Caco-2 (cell line): ENCODE measurements at regions not wholly inside any gene's neighbourhood (a gene's known extent, or its start where the extent isn't known, plus 50 kb on each side); places are given as distances from the start of the nearest gene placed in this dataset.
"Not testable (repeated sequence)": the region's sequence is repeated elsewhere in the genome, so short reads cannot be mapped to it uniquely, and the experiment has no call there.

Experiments used
- BruUV-seq: library from RNA; stranded (reverse); fragments of 400-500 nt; replicated peaks from 2 replicates; lab custom pipeline; 2021; lab: Mats Ljungman, UMichigan
- CTCF ChIA-PET: fragments of 300-600 bp; sonication (Branson Sonifier 250); formaldehyde crosslinking; loops from one replicate; lab custom pipeline; 2022; ENCODE audit warnings: antibody characterized with exemption; lab: Charles Lee
- POLR2A ChIA-PET: fragments of 300-600 bp; sonication (Branson Sonifier 250); formaldehyde crosslinking; loops from one replicate; lab custom pipeline; 2022; ENCODE audit warnings: antibody characterized with exemption; lab: Charles Lee
- DNase-seq, 2 experiments: peaks; one replicate each; pipeline versions ENCODE4 v3.0.0 to v3.0.0-alpha.2; 2020 to 2022
- H3K27me3 ChIP-seq: replicated peaks from 2 replicates; pipeline ENCODE4 v1.6.0; 2011; ENCODE audit warnings: low read length; ENCODE audit not compliant: control insufficient read depth, insufficient read depth
- H3K36me3 ChIP-seq: 2 replicates; pipeline ENCODE4 v1.5.1; 2011; ENCODE audit warnings: low read length; ENCODE audit not compliant: control insufficient read depth, insufficient read depth
- H3K4me1 ChIP-seq: fragments of 250-450 bp; sonication (Bioruptor Pico); 2 replicates; pipeline ENCODE4 v1.5.1; 2020; ENCODE audit warnings: mild to moderate bottlenecking
- H3K4me3 ChIP-seq: 2 replicates; pipeline ENCODE4 v1.5.1; 2011; ENCODE audit warnings: low read depth, mild to moderate bottlenecking, control low read depth, low read length
- H3K9me3 ChIP-seq: fragments of 250-450 bp; sonication (Bioruptor Pico); 2 replicates; pipeline ENCODE4 v1.5.1; 2020; ENCODE audit warnings: mild to moderate bottlenecking, moderate library complexity
- H3K27ac Mint-ChIP-seq: one replicate; pipeline ENCODE4 v1.8.0; 2022; ENCODE audit warnings: mixed read lengths; ENCODE audit not compliant: unreplicated experiment
- H3K27me3 Mint-ChIP-seq: one replicate; pipeline ENCODE4 v1.8.0; 2022; ENCODE audit warnings: mixed read lengths; ENCODE audit not compliant: insufficient read depth, unreplicated experiment
- H3K36me3 Mint-ChIP-seq: one replicate; pipeline ENCODE4 v1.8.0; 2022; ENCODE audit warnings: mild to moderate bottlenecking, mixed read lengths; ENCODE audit not compliant: insufficient read depth, unreplicated experiment
- H3K4me1 Mint-ChIP-seq: one replicate; pipeline ENCODE4 v1.8.0; 2022; ENCODE audit warnings: low read depth, mixed read lengths; ENCODE audit not compliant: unreplicated experiment
- H3K4me3 Mint-ChIP-seq: one replicate; pipeline ENCODE4 v1.8.0; 2022; ENCODE audit warnings: mild to moderate bottlenecking, moderate library complexity, mixed read lengths; ENCODE audit not compliant: unreplicated experiment
- H3K9me3 Mint-ChIP-seq: one replicate; pipeline ENCODE4 v1.8.0; 2022; ENCODE audit warnings: mixed read lengths; ENCODE audit not compliant: unreplicated experiment
- intact Hi-C: fragments of 100-400 bp; cut with micrococcal nuclease; formaldehyde crosslinking; loops from one replicate; pipeline ENCODE4 v1.10.0; 2022; ENCODE audit not compliant: unreplicated experiment
- TF ChIP-seq, protein P1 (sequence below), 2 experiments: fragments of 200-600 bp in 1 of 2; IDR thresholded peaks; 1 replicate in 1 of 2; 2 replicates in 1 of 2; pipeline versions ENCODE4 v1.5.1 to v1.8.0; 2011 to 2022; ENCODE audit warnings: antibody characterized with exemption in 1 of 2, control low read depth in 1 of 2, inconsistent platforms in 1 of 2, low read depth in 1 of 2, low read length in 1 of 2, mild to moderate bottlenecking in 1 of 2, moderate library complexity in 1 of 2; ENCODE audit not compliant: insufficient read depth in 1 of 2, severe bottlenecking in 1 of 2, unreplicated experiment in 1 of 2

DNA sequence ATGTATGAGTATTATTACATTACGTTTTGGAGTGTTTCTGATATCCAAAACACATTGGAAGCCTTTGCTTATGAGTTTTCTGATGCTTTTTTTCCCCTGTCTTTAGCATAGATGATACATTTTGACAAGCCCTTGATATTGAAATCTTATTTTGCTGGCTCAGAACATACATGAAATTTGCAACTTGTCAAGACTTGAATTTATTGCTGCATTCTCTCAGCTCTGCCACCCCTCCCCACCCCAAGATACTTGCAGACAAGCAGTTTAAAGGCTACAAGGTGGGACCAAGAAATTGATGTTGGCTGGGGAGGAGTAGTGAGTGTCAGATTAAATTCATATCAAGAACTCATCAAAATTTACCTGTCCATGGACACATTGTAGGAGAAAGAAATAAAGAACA is 160.2 kb downstream of the GJA1 start:
- Mint-ChIP-seq H3K4me3 (no peak overlapping the region), H3K27me3 (no peaks in the 10 kb centered on the region), H3K4me1 (no peaks in the 10 kb centered on the region), H3K27ac (no peak overlapping the region), H3K36me3 (no peaks in the 10 kb centered on the region), H3K9me3 (no peaks in the 10 kb centered on the region)
- no TSS peak for BruUV-seq
- TF ChIP-seq, protein P1, sequence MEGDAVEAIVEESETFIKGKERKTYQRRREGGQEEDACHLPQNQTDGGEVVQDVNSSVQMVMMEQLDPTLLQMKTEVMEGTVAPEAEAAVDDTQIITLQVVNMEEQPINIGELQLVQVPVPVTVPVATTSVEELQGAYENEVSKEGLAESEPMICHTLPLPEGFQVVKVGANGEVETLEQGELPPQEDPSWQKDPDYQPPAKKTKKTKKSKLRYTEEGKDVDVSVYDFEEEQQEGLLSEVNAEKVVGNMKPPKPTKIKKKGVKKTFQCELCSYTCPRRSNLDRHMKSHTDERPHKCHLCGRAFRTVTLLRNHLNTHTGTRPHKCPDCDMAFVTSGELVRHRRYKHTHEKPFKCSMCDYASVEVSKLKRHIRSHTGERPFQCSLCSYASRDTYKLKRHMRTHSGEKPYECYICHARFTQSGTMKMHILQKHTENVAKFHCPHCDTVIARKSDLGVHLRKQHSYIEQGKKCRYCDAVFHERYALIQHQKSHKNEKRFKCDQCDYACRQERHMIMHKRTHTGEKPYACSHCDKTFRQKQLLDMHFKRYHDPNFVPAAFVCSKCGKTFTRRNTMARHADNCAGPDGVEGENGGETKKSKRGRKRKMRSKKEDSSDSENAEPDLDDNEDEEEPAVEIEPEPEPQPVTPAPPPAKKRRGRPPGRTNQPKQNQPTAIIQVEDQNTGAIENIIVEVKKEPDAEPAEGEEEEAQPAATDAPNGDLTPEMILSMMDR (IDR thresholded peaks at IDR 0.05; ENCODE audit: insufficient read depth in 1 of 2, low read depth in 1 of 2, low read length in 1 of 2, severe bottlenecking in 1 of 2, unreplicated experiment in 1 of 2): no peak
- H3K4me1 ChIP-seq: no peaks in the 10 kb centered on the region
- H3K4me3 ChIP-seq: no peak overlapping the region
- no peaks in the 10 kb centered on the region for H3K27me3 ChIP-seq
- no peaks in the 10 kb centered on the region for H3K36me3 ChIP-seq
- ChIA-PET POLR2A (no interaction called here), CTCF (no interaction called here)
- no peak for DNase-seq
- intact Hi-C loops: no loop called here
- no peaks in the 10 kb centered on the region for H3K9me3 ChIP-seq

DNA sequence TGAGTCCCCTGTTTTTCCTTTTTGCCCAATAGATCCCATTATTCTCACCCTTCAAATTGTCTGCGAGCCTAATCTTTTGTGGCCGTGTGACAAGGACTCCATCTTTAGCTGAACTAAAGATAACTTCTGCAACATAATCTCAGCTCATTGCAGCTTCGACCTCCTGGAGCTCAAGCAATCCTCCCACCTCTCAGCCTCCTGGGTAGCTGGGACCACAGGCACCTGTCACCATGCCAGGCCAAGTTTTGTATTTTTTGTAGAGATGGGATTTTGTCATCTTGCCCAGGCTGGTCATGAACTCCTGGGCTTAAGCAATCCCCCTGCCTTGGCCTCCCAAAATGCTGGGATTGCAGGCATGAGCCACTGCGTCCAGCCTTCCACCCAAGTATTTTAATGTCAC is 161.0 kb downstream of the GJA1 start:
- Histone ChIP-seq H3K36me3 (no peaks in the 10 kb centered on the region), H3K27me3 (no peaks in the 10 kb centered on the region), H3K9me3 (no peaks in the 10 kb centered on the region), H3K4me1 (no peaks in the 10 kb centered on the region), H3K4me3 (no peak overlapping the region)
- no peaks in the 10 kb centered on the region for H3K36me3 Mint-ChIP-seq
- H3K4me3 Mint-ChIP-seq: no peak overlapping the region
- no peaks in the 10 kb centered on the region for H3K9me3 Mint-ChIP-seq
- ChIA-PET POLR2A (interaction anchor here (0.7 kb wide), 1 partner anchor 252 kb away, joined by 5 read pairs; no protein-coding TSS in a partner anchor), CTCF (no interaction called here)
- no peak overlapping the region for H3K27ac Mint-ChIP-seq
- H3K4me1 Mint-ChIP-seq: no peaks in the 10 kb centered on the region
- no peaks in the 10 kb centered on the region for H3K27me3 Mint-ChIP-seq
- TF ChIP-seq, protein P1 (IDR thresholded peaks at IDR 0.05; ENCODE audit: insufficient read depth in 1 of 2, low read depth in 1 of 2, low read length in 1 of 2, severe bottlenecking in 1 of 2, unreplicated experiment in 1 of 2): no peak
- no TSS peak for BruUV-seq
- DNase-seq: no peak
- intact Hi-C loops: no loop called here

DNA sequence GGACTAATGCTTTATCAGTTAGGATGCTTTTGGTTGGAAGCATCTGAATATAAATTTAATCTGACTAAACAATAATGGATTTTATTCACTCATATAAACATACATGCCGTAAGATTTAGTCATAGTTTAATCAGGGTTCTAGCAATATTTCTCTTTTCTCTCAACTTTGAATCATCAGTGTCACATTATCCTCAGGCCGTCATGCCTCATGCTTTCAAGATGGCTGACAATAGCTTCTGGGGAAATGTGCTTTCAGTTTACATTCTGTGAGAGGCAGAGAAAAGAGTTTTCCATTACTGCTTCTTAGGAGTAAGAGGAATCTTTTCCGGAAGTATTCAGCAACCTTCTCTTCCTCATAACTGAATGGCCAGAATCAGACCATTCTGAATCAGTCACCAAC is 162.2 kb downstream of the GJA1 start:
- Histone ChIP-seq H3K27me3 (no peaks in the 10 kb centered on the region), H3K36me3 (no peaks in the 10 kb centered on the region), H3K4me1 (no peaks in the 10 kb centered on the region), H3K9me3 (no peaks in the 10 kb centered on the region), H3K4me3 (no peak overlapping the region)
- Mint-ChIP-seq H3K4me1 (no peaks in the 10 kb centered on the region), H3K27ac (no peak overlapping the region), H3K9me3 (no peaks in the 10 kb centered on the region), H3K27me3 (no peaks in the 10 kb centered on the region), H3K4me3 (no peak overlapping the region), H3K36me3 (no peaks in the 10 kb centered on the region)
- TF ChIP-seq, protein P1 (IDR thresholded peaks at IDR 0.05; ENCODE audit: insufficient read depth in 1 of 2, low read depth in 1 of 2, low read length in 1 of 2, severe bottlenecking in 1 of 2, unreplicated experiment in 1 of 2): no peak
- BruUV-seq: no TSS peak
- POLR2A ChIA-PET: no interaction called here
- CTCF ChIA-PET: no interaction called here
- intact Hi-C loops: no loop called here
- no peak for DNase-seq

DNA sequence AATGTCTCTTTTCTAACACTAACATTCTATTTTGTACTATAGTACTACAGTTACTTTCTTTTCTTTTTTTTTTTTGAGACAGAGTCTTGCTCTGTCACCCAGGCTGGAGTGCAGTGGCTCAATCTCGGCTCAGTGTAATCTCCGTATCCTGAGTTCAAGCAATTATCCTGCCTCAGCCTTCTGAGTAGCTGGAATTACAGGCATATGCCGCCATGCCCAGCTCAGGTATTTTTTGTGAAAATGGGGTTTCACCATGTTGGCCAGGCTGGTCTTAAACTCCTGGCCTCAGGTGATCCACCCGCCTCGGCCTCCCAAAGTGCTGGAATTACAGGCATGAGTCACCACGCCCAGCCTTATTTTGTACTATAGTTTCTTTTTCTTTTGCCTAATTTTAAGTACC is 163.9 kb downstream of the GJA1 start:
- CTCF ChIA-PET, H3K27me3 Mint-ChIP-seq, BruUV-seq, H3K4me3 ChIP-seq, H3K9me3 Mint-ChIP-seq, H3K36me3 Mint-ChIP-seq, H3K27ac Mint-ChIP-seq, POLR2A ChIA-PET, H3K4me3 Mint-ChIP-seq, H3K36me3 ChIP-seq, H3K27me3 ChIP-seq, H3K4me1 Mint-ChIP-seq, H3K9me3 ChIP-seq, H3K4me1 ChIP-seq, intact Hi-C loops, DNase-seq: not testable (repeated sequence)
